ENCODE measurements at regions not wholly inside any gene's neighbourhood (a gene's known extent, or its start where the extent isn't known, plus 50 kb on each side); places are given as distances from the start of the nearest gene placed in this dataset.

GRCh38 chr2:122182616-122183355, 427.3 kb downstream of the TSN start:
- H3K27me3 ChIP-seq: no peaks in the 10 kb centered on the region
- H3K36me3 ChIP-seq: no peaks in the 10 kb centered on the region
- H3K4me3 ChIP-seq: no peak overlapping the region
- H3K4me1 ChIP-seq: no peaks in the 10 kb centered on the region
- WGBS, 2 donors: 49 to 60% methylated on average over 5 of the region's 5 CpGs
- ATAC-seq (ENCODE audit: low FRiP score in 2 of 2) (no peak), DNase-seq (no peak)
- TF ChIP-seq POLR2AphosphoS5 (IDR thresholded peaks at IDR 0.05) (no peak), CTCF (IDR thresholded peaks at IDR 0.05) (no peak), EP300 (IDR thresholded peaks at IDR 0.05) (no peak), POLR2A (IDR thresholded peaks at IDR 0.05) (no peak)
- H3K27ac ChIP-seq: no peak overlapping the region
- peaks cover 0 to 5% (median 0%) of the 10 kb centered on the region in 4 donors for H3K9me3 ChIP-seq

DNA sequence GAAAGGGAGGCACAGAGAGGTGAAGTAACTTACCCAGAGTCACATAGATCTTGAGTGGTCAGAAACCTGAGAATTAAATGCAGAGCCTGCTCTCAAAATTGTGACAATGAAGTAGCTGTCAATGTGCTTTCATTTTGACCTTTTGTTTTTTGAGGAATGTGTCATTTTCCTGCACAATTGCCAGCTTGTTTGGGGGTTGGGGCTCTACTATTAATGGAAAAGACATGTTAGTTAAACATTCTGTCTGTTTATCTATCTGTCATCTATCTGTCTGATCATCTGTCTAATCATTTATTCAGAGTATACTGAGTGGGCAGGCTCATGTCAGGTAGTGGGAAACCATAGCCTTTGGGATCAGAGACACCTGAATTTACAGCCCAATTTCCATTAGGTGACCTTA, 428.4 kb downstream of the TSN start:
- H3K27ac ChIP-seq: no peak overlapping the region
- no peaks in the 10 kb centered on the region for H3K36me3 ChIP-seq
- no peaks in the 10 kb centered on the region for H3K27me3 ChIP-seq
- no peak overlapping the region for H3K4me3 ChIP-seq
- DNase-seq (no peak), ATAC-seq (ENCODE audit: low FRiP score in 2 of 2) (no peak)
- H3K9me3 ChIP-seq: peaks cover 0 to 5% (median 0%) of the 10 kb centered on the region in 4 donors
- no peaks in the 10 kb centered on the region for H3K4me1 ChIP-seq
- TF ChIP-seq EP300 (IDR thresholded peaks at IDR 0.05) (no peak), POLR2A (IDR thresholded peaks at IDR 0.05) (no peak), CTCF (IDR thresholded peaks at IDR 0.05) (no peak), POLR2AphosphoS5 (IDR thresholded peaks at IDR 0.05) (no peak)

GRCh38 chr2:122186761-122187222, 431.3 kb downstream of the TSN start:
- no peak overlapping the region for H3K27ac ChIP-seq
- no peaks in the 10 kb centered on the region for H3K36me3 ChIP-seq
- ATAC-seq (ENCODE audit: low FRiP score in 2 of 2): no peak
- H3K4me1 ChIP-seq: no peaks in the 10 kb centered on the region
- no peaks in the 10 kb centered on the region for H3K27me3 ChIP-seq
- DNase-seq: no peak
- TF ChIP-seq EP300 (IDR thresholded peaks at IDR 0.05) (no peak), POLR2AphosphoS5 (IDR thresholded peaks at IDR 0.05) (no peak), CTCF (IDR thresholded peaks at IDR 0.05) (no peak), POLR2A (IDR thresholded peaks at IDR 0.05) (no peak)
- H3K4me3 ChIP-seq: no peak overlapping the region
- H3K9me3 ChIP-seq: no peaks in the 10 kb centered on the region
- 32 to 39% methylated on average over 9 of the region's 9 CpGs for WGBS, 2 donors

DNA sequence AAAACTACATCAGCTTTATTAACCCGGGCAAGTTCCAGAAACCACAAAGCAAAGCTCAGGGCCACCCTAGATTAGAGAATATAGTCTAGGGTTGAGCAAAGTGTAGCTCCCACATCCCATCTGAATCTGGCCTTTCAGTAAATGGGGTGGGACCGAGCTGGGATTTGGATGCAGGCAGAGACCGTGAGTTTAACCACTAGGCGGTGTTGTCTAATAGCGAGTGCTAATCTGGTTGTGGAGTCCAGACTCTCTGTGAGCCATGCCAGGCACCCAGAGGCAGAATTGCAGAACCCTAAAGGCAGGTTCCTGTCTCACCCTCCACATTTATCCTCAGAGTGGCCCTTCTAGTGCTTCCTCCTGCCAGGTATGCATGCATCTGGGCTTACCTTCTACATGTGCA, 435.9 kb downstream of the TSN start:
- TF ChIP-seq CTCF (IDR thresholded peaks at IDR 0.05) (peak in 2 of 6 experiments; percentile 6 to 12), POLR2A (IDR thresholded peaks at IDR 0.05) (no peak)
- Histone ChIP-seq H3K9me3 (no peaks in the 10 kb centered on the region), H3K36me3 (no peaks in the 10 kb centered on the region), H3K4me3 (no peak overlapping the region), H3K4me1 (no peaks in the 10 kb centered on the region), H3K27ac (no peak overlapping the region), H3K27me3 (no peaks in the 10 kb centered on the region)
- peak; percentile 25 to 41 for ATAC-seq (ENCODE audit: low FRiP score in 2 of 2)
- no peak for DNase-seq
- 57 to 65% methylated on average over 5 of the region's 5 CpGs for WGBS, 2 donors

DNA sequence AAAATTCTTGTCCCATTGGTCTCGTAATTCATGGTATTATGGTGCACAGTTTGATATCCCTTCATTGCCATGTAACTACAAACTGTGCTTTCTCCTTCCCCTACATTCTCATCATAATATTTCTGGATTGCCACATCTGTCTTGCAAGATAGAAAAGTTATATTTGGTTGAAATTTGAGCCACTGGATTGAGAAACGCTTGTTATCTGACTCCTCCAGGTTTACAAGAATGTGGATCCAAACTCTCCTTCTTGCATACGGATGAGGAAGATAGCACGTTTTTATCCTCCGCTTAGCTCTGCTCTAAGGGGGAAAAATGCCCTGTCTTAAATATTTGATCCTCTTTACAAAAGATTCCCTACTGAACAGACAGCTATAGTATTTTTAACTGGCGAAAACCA, 438.2 kb downstream of the TSN start:
- DNase-seq (no peak), ATAC-seq (ENCODE audit: low FRiP score in 2 of 2) (no peak)
- WGBS, 2 donors: 68 to 72% methylated on average over 6 of the region's 6 CpGs
- Histone ChIP-seq H3K27me3 (no peaks in the 10 kb centered on the region), H3K36me3 (no peaks in the 10 kb centered on the region), H3K27ac (no peak overlapping the region), H3K9me3 (no peaks in the 10 kb centered on the region), H3K4me1 (no peaks in the 10 kb centered on the region), H3K4me3 (no peak overlapping the region)
- no peak for TF ChIP-seq EP300 (IDR thresholded peaks at IDR 0.05)
- TF ChIP-seq CTCF (IDR thresholded peaks at IDR 0.05): no peak
- TF ChIP-seq POLR2AphosphoS5 (IDR thresholded peaks at IDR 0.05): no peak
- TF ChIP-seq POLR2A (IDR thresholded peaks at IDR 0.05): no peak
